Coronary artery (tissue), 2 donors: ENCODE measurements at regions not wholly inside any gene's neighbourhood (a gene's known extent, or its start where the extent isn't known, plus 50 kb on each side); places are given as distances from the start of the nearest gene placed in this dataset.

Experiments
- DNase-seq: peaks from one replicate; pipeline ENCODE4 v3.0.0-alpha.2; 2017; ENCODE audit warnings: low spot score
- H3K27ac ChIP-seq, 2 donors: fragments of 200-600 bp; sonication (generic); one replicate each; pipeline ENCODE4 v1.5.1; 2016 to 2019
- H3K4me3 ChIP-seq: fragments of 200-600 bp; sonication (generic); 2 replicates; pipeline ENCODE4 v1.5.1; 2016; ENCODE audit warnings: mild to moderate bottlenecking, moderate library complexity
- TF ChIP-seq, protein P1 (sequence below): fragments of 200-600 bp; sonication (generic); IDR thresholded peaks from one replicate; pipeline ENCODE4 v1.5.1; 2019; ENCODE audit warnings: antibody characterized with exemption

DNA sequence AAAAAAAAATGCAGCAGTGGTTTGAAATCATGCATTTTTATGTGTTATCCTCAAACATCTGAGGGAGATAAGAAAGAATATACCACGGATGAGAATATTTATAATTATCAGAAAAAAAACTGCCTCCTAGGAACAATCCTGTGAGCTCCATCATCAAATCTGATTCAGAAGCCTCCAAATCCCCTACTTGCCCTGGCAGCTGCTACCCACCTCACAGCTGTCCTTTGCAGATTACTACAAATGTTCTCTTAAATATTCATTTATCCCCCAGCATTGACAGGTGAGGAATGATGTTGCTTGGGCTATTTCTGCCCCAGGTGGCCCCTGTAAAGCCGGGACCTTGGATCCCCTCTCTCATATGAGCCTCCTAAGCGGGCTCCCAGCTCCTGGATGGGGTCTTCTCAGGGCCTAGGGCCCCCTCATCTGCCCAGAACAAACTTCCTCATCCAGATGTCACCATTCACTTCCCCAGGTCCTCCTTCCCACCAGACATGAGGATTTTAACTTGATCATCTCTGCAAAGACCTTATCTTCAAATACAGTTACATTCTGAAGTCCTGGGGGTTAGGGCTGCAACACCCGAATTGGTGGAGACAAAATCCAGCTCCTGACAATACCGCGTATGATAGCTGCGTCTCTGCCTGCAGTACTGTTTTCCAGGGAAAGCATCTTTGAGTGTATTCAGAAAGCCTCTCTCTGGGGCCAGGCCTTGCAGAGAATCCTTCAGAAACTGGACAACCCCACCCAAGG is 81.9 kb upstream of the INSIG1 start:
- Histone ChIP-seq H3K4me3 (no peak overlapping the region), H3K27ac (no peak overlapping the region)
- no peak for DNase-seq
- TF ChIP-seq, protein P1, sequence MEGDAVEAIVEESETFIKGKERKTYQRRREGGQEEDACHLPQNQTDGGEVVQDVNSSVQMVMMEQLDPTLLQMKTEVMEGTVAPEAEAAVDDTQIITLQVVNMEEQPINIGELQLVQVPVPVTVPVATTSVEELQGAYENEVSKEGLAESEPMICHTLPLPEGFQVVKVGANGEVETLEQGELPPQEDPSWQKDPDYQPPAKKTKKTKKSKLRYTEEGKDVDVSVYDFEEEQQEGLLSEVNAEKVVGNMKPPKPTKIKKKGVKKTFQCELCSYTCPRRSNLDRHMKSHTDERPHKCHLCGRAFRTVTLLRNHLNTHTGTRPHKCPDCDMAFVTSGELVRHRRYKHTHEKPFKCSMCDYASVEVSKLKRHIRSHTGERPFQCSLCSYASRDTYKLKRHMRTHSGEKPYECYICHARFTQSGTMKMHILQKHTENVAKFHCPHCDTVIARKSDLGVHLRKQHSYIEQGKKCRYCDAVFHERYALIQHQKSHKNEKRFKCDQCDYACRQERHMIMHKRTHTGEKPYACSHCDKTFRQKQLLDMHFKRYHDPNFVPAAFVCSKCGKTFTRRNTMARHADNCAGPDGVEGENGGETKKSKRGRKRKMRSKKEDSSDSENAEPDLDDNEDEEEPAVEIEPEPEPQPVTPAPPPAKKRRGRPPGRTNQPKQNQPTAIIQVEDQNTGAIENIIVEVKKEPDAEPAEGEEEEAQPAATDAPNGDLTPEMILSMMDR, result no peak

DNA sequence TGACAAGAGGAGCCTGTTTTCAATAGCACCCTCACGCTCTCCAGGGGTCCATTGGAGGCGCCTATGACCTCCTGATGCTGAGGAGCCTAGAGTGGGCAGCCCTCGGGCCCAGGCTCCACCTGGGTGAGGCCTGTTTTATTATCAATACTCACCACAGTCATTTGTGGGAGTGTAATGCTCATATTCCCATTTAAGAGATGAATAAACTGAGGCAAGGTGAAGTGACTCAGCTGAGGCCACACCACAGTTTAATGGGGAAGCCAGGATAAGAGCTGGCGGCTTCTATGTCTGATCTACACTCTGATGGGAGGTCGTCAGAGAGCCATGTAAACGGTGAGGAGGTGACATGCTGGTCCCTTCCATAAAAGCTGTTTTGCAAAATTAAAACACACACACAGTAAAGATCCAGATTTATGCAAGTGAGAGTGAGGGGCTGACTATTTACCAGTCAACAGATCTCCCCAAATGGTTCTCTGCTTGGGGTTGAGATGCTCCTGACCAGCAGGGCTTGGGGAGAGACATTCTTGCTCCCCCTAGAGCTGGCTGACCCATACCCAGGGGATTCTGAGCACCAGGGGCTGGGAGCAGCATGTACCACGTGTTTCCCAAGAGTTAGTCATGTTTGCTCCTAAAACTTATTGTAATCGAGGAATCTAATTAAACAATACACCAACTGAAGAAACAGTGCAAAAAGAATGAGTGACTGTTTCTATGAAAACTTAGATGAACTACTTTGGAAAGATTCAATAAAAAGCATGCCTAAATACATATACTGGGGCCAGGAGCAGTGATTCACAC is 81.0 kb upstream of the INSIG1 start:
- H3K27ac ChIP-seq, result no peak overlapping the region
- TF ChIP-seq, protein P1, result no peak
- H3K4me3 ChIP-seq, result no peak overlapping the region
- DNase-seq, result no peak

DNA sequence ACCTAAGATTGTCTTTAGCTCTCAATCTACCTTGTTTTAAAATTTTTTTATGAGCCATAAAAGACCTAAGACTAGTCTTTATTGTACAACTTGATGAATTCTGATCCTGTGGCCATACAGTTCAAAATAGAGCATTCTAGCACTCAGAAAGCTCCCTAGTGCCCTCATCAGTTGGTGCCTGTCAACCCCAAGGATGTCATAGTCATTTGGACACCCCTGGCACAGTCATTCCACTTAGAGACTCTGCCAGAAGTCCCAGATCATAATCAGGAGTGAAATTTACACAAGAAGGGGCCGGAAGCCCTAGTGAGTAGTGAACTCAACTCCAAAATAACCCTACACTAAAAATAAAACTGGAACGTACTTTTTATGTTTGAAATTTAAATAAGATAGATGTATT is 80.0 kb upstream of the INSIG1 start:
- Histone ChIP-seq H3K4me3 (no peak overlapping the region), H3K27ac (no peak overlapping the region)
- DNase-seq, result no peak
- TF ChIP-seq, protein P1, result no peak

DNA sequence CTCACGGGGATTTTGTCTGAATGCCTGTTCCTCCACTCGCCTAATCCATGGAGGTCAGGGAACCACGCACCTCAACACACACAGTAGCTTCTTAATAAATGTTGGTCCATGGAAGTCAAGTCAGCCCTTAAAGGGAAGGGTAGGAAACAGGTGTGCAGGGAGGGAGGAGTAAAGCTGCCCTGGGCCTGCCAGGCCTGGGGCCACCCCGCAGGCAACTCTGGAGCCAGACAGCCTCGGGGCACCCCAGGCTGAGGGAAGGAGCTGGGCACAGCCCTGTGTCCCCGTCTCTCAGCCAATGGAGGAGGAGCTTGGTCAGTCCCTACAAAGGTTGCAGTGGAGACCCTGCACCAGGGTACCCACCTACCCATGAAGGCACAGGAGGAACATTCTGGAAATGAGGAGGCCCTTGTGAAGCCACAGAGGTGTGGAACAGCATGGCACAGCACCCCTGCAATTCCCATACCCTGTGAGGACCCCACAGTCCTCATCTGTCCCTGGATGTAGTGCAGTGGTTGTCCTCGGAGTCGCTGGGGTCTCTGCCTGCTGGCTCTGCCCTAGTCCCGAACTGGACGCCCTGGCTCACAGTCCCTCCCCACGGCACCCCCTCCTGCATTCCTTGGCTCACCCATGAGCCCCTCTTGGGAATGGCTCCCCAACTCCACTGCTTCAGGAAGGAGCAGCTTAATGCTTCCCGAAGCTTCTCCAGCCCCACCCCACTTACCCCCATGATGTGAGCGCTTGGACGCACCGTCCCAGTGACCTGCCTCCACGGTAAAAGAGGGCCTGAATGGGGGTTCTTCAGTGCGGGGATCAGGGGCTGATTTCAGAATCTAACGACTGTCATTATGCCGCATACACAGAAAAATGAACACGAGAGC is 79.2 kb upstream of the INSIG1 start:
- Histone ChIP-seq H3K4me3 (no peak overlapping the region), H3K27ac (no peak overlapping the region)
- DNase-seq, result no peak
- TF ChIP-seq, protein P1, result no peak

DNA sequence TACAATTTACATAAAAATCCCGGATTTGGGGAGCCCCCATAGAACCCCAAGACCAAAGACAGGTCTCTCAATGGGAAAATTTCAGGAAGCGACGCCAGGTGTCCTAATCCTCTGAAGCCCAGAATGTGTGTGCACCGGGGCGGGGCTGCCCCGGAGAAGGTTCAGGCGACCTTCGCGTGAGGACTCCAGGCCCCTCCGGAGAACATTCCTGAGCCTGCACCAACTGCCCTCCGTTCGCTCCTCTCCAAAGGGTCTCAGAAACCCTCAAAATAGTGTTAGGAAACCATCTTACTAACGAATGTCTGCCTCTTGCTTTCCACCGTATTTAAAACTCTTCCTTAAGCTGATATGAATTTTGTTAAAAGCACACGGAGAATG is 78.5 kb upstream of the INSIG1 start:
- Histone ChIP-seq H3K27ac (no peak overlapping the region), H3K4me3 (no peak overlapping the region)
- DNase-seq, result no peak
- TF ChIP-seq, protein P1, result no peak

DNA sequence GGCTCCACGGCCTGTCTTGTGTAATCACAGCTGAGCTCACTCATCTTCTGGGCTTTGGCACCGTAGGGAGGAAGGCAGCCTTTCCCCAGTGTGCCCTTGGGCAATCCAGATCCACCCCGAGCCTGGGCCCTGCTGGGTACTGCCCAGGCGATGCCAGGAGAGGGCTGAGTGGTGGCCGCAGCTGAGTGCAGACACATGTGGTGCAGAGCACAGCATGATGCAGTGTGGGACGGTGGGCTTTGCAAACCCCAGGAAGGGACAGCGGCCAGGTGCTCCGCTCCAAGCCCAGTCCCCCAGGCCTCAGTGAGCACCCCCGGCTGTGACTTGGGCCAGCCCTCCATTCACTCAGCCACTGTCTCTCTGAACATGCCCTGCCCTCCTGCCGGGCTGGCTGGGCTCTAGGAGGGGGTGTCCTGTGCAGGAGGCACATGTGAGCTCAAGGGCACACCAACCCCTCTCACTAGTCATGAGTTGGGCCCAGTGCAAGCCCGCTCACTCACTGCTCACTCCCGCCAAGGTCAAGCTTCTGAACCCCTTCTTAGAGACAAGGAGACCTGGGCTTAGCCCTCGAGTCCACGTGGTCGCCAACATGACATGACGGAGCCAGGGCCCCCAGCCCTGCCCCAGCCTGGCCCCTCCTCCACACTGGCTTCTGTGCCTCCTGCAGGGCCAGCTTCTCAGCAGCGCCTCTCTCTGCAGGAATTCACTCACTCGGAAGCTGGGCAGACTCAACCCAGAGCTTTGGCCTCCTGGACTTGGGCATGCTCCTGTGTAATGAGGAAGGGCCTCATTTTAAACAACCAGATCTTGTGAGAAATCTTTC is 77.5 kb upstream of the INSIG1 start:
- Histone ChIP-seq H3K4me3 (no peak overlapping the region), H3K27ac (no peak overlapping the region)
- TF ChIP-seq, protein P1, result no peak
- no peak for DNase-seq
